ENCODE measurements at regions not wholly inside any gene's neighbourhood (a gene's known extent, or its start where the extent isn't known, plus 50 kb on each side); places are given as distances from the start of the nearest gene placed in this dataset.
"Not testable (repeated sequence)": the region's sequence is repeated elsewhere in the genome, so short reads cannot be mapped to it uniquely, and the experiment has no call there.

- DNase-seq = no peak
These were observed 119.7 kb downstream of the MACROH2A1 start for GRCh38 chr5:135279328-135279727.

DNA sequence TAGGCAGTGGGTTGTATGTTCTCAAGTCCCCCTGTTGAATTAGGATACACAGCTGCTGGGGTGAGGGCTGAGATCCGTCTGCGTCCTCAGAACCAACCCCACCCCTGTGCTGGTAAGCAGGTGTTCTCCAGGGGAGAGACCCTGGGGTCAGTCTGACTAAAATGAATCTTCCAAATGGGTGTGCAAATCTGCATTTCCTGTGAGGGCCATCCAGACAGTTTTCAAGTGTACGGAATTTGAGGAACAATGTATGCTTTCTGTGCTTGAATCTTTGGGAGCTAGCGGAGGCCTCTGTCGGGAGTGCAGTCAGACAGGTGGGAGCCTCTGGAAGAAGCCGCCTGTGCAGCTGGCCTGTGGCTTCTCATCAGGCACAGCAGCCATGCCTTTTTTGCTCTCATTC, 122.9 kb downstream of the MACROH2A1 start:
- DNase-seq = no peak

GRCh38 chr5:135273212-135273611, 125.8 kb downstream of the MACROH2A1 start:
- no peak for DNase-seq

DNA sequence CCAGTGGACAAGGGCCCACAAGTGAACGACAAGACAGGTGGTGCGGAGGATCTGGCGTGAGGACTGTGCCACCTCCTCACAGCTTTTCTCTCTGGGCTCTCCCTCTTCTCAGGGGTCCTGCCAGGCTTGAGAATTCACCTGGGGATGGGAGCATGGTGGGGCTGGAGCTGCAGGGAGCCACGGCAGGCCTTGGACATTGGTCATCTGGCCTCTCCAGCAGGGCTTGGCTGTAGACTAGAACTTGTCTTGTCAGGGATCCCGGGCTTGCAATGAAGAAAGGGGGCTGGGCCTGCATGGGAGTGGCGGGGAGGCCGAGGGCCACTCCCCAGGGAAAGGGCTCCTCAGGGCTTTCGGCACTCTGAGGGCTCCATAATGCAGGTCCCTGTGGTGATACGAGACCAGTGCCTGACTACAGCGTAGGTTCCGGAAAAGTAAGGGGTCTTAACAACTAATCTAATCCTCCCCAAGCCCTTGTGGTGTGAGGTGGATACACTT, 126.7 kb downstream of the MACROH2A1 start:
- DNase-seq = no peak

DNA sequence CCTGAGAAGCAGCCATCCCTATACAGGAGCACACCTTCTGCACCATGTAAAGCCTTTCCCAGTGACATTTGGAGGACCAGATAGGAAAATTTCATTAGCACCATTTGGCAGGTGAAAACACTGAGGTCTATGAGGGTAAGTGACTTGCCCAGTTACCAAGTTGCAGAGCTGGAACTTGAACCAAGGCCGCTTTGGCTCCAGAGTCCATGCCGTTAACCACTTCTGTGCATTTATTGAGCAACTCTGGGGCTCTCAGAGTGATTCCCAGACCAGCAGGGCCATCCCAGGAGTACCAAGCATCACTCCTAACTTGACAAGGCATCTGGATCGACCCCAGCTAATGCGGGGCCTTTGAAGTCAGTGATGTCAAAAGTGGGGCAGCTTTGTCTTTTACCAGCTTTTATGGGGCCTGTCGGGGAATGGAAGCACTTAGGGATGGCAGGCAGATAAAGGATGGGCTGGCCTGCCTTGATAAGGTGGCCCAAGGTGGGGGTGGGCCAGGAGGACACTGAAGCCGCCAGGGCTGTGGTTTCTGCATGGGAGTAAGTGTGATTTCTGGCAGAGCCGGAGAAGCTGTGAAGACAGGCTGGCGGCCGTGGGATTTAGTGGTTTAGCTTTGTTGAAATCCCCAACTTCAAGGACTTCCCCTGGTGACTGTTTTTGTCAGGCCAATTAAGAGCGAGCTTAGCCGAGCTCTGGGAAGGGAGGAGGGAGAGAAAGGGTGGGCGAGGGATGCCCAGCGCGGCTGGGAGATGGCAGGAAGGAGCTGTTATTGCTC, 127.3 kb downstream of the MACROH2A1 start:
- no peak for DNase-seq

- DNase-seq = no peak
These were observed 129.1 kb downstream of the MACROH2A1 start for GRCh38 chr5:135269931-135270421.

- no peak for DNase-seq
These were observed 129.8 kb downstream of the MACROH2A1 start for GRCh38 chr5:135269199-135269598.

GRCh38 chr5:135266975-135267374, 132.1 kb downstream of the MACROH2A1 start:
- no peak for DNase-seq

DNA sequence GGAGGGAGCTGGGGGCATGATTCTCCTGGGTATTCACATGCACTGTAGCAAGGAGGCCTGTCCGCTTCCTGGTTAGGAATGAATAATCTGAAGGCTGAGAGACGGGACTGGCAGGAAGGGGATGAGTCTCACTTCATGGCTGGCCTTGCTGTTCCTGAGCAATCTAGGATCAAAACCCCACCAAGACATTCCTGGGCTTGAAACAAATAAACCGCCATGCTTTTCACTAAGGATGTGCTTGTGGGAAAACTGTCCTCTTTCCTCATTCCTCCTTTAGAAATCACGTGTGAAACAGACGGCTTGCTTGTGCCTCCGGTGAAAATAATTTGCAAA, 132.8 kb downstream of the MACROH2A1 start:
- no peak for DNase-seq

- no peak for DNase-seq
These were observed 133.3 kb downstream of the MACROH2A1 start for GRCh38 chr5:135265497-135266302.

GRCh38 chr5:135264451-135265440, 134.3 kb downstream of the MACROH2A1 start:
- no peak for DNase-seq

DNA sequence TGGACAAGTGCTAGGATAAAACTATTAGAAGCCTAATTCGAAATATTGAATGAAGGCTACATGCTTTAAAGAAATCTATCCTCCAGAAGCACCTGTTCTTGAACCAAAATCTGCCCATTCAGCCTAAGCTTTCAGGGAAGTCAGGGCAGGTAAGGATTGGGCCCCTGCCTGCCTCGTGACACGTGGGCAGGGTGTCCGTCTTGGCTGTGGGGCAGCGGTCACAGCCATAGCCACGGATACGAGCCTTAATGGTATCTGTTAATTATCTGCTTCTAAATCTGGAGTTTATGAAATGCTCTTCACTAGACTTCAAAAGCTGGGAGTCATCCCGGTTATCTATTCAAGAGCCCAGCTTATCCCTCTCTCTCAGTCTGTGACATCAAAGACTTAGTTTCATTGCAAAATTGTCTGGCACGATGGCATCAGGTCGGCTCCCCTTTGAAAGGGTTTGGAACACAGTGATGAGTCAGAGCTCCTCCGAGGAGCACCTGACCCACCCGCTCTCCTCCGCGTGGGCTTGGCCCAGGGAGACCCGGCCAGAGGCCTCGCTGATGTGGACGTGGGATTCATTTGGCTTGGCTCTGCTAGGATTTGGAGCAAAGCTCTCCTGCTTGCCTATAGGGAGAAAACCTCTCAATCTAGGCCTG, 135.9 kb downstream of the MACROH2A1 start:
- no peak for DNase-seq

DNA sequence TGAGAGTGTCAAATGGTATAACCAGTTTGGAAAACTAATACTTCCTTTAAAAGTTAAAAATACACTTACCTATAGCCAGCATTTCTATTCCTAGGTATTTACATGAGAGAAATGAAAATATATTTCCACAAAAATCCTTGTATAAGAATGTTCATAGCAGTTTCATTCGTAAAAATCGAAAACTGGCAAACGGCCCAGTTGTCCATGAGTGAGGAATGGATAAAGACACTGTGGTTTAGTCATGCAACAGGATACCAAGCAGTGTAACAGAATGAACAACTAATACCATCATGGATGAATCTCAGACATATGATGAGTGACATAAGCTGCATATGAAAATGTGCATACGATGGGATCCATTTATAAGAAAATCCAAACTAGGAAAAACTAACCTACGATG, 136.7 kb downstream of the MACROH2A1 start:
- no peak for DNase-seq

- not testable (repeated sequence) for DNase-seq
These were observed 138.9 kb downstream of the MACROH2A1 start for GRCh38 chr5:135260108-135260507.

GRCh38 chr5:135255461-135256178, 143.4 kb downstream of the MACROH2A1 start:
- no peak for DNase-seq

DNA sequence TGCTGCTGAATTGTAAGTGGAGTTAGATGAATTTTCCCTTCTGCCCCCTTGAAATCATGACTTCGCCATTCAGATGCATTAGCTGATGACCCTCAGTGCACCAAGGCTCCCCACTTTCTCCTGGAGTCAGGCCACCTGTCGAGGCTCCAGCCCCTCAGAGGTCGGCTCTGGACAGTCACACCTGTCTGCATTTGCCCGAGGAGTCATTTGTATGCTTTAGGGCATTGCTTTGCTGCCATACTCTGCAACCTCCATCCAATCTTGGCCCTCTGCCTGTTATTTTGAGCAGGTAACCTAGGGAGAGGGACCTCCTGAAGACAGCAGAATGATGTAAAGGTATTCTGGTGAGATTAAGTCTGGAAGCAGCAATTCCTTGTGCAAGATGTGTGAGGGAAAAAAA, 144.8 kb downstream of the MACROH2A1 start:
- DNase-seq = no peak

GRCh38 chr5:135253601-135254178, 145.3 kb downstream of the MACROH2A1 start:
- no peak for DNase-seq

DNA sequence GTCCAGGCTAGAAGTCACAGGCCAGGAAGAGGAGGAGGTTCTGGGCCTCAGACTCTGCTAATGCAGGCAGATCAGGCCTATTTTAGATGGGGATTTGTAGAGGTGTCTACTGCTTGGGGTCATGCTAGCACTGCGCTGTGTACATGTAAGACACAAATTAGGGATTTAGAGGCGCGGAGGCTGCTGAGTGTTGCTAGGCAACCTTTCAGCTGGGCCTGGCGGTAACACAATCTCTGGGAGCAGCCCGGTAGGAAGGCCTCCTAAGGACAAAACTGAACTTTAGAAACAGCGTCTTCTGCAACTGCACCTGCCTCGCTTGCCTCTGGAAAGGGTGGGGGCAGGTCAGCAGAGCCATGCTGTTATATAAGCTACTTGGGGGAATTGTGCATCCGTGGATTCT, 147.9 kb downstream of the MACROH2A1 start:
- no peak for DNase-seq

- DNase-seq = no peak
These were observed 148.4 kb downstream of the MACROH2A1 start for GRCh38 chr5:135250671-135251070.

DNA sequence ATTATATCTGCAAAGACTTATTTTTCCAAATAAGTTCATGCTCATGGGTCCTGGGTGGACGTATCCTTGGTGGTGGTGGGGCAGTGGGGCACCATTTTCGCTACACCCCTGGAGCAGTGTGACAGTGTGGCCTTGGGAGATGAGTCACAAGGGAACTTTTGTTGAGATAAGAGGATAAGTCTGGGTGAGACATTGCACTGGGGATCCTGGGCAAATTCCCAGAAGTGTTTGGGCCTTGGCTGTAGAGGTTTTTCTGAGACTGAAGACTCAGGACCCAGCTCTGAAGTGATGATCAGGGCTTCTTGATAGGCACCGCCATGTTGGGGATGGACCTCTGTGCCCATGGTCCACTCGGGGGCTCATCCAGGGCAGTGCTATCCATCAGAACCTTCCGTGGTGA, 149.4 kb downstream of the MACROH2A1 start:
- DNase-seq = no peak

DNA sequence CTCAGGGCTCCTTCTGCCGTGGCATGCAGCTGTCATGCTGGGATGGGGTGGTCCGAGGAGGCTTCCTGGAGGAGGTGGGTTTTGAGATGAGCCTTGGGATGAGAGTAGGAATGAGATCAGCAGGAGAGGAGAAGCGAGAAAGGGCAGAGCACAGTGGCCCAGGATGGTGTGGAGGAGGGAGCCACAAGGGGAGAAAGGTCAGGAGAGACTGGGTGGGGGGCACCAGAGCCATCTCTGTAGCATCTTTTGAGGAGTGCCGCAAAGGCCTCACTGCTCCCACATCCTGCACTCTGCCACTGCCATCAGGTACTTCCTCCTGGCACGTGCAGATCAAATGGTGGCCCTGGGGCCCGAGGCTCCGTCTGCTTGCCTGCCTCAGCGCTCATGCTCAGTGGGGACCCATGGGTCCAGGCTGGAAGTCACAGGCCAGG, 150.2 kb downstream of the MACROH2A1 start:
- no peak for DNase-seq

All from NCI-H1105 (cell line).